ENCODE measurements at regions not wholly inside any gene's neighbourhood (a gene's known extent, or its start where the extent isn't known, plus 50 kb on each side); places are given as distances from the start of the nearest gene placed in this dataset.

DNA sequence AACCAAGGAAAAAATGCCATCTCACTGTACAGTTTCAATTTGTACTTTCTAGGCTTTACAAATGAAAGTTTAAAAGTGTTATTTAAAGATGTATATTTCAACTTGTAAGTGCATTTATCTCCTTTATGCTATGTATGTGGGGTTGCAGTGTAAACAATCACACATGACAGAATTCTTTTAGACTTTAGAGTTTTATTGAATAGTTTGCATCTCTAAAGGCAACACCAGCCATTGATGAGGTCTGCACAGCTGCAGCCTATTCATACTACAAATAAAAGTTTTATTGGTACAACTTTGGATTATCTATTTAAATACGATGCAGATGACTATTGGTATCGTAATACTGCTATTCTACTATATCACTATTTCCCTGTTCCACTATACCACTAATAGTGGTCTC lies 894.4 kb upstream of the B3GALT2 start:
- Histone ChIP-seq H3K36me3 (ENCODE audit: control insufficient read depth in 2 of 2, extremely low read depth in 1 of 2, insufficient read depth in 2 of 2, low read length in 2 of 2) (no peaks in the 10 kb centered on the region), H2AFZ (ENCODE audit: low read depth, low read length) (no peak overlapping the region), H3K9me1 (replicated peaks; ENCODE audit: control insufficient read depth, extremely low read depth, insufficient read depth, low read length) (no peaks in the 10 kb centered on the region), H3K79me2 (ENCODE audit: control insufficient read depth, insufficient read depth, low read length) (no peaks in the 10 kb centered on the region), H3K27me3 (ENCODE audit: control insufficient read depth in 2 of 2, insufficient read depth in 2 of 2, low read length in 2 of 2) (no peaks in the 10 kb centered on the region), H3K4me1 (ENCODE audit: control insufficient read depth, extremely low read depth, insufficient read depth, low read length) (no peaks in the 10 kb centered on the region), H3K27ac (ENCODE audit: insufficient read depth, low read depth, low read length) (no peak overlapping the region), H3K4me2 (ENCODE audit: insufficient read depth, low read length) (no peak overlapping the region), H4K20me1 (replicated peaks; ENCODE audit: control insufficient read depth, extremely low read depth, insufficient read depth, low read length) (no peaks in the 10 kb centered on the region), H3K9me3 (replicated peaks; ENCODE audit: control insufficient read depth, insufficient read depth, low read length) (no peaks in the 10 kb centered on the region), H3K9ac (replicated peaks; ENCODE audit: extremely low read depth, insufficient read depth, low read length) (no peak overlapping the region), H3K4me3 (replicated peaks in 1 of 3; ENCODE audit: insufficient read depth in 1 of 3, low read depth in 1 of 3, low read length in 3 of 3) (no peak overlapping the region)
- intact Hi-C loops (cut with micrococcal nuclease), result no loop called here
- BruUV-seq (replicated peaks), result no TSS peak
- DNase-seq (ENCODE audit: low read depth, low spot score) (no peak), FAIRE-seq (no peak)
- CTCF ChIA-PET, result no interaction called here
- POLR2A ChIA-PET, result no interaction called here
- no peak for TF ChIP-seq FOS (IDR thresholded peaks at IDR 0.05; ENCODE audit: borderline replicate concordance, insufficient read depth, low read length)
- no peak for TF ChIP-seq MYC (IDR thresholded peaks at IDR 0.05; ENCODE audit: low read depth, low read length)
- no peak for TF ChIP-seq EZH2 (IDR thresholded peaks at IDR 0.05; ENCODE audit: borderline replicate concordance, low read depth, low read length, severe bottlenecking)
- TF ChIP-seq GATA2 (IDR thresholded peaks at IDR 0.05; ENCODE audit: insufficient read depth, insufficient read length, low read depth, low read length), result no peak
- no peak for TF ChIP-seq POLR2AphosphoS5 (IDR thresholded peaks at IDR 0.05; ENCODE audit: insufficient read depth, low read depth, low read length)
- TF ChIP-seq, protein P1, sequence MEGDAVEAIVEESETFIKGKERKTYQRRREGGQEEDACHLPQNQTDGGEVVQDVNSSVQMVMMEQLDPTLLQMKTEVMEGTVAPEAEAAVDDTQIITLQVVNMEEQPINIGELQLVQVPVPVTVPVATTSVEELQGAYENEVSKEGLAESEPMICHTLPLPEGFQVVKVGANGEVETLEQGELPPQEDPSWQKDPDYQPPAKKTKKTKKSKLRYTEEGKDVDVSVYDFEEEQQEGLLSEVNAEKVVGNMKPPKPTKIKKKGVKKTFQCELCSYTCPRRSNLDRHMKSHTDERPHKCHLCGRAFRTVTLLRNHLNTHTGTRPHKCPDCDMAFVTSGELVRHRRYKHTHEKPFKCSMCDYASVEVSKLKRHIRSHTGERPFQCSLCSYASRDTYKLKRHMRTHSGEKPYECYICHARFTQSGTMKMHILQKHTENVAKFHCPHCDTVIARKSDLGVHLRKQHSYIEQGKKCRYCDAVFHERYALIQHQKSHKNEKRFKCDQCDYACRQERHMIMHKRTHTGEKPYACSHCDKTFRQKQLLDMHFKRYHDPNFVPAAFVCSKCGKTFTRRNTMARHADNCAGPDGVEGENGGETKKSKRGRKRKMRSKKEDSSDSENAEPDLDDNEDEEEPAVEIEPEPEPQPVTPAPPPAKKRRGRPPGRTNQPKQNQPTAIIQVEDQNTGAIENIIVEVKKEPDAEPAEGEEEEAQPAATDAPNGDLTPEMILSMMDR (IDR thresholded peaks at IDR 0.05; ENCODE audit: extremely low read depth in 1 of 2, insufficient read depth in 1 of 2, low read depth in 1 of 2, low read length in 2 of 2), result no peak
- TF ChIP-seq, protein P2, sequence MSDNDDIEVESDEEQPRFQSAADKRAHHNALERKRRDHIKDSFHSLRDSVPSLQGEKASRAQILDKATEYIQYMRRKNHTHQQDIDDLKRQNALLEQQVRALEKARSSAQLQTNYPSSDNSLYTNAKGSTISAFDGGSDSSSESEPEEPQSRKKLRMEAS (IDR thresholded peaks at IDR 0.05; ENCODE audit: insufficient read depth, insufficient read length), result no peak
- TF ChIP-seq POLR2A (IDR thresholded peaks at IDR 0.05; ENCODE audit: low read depth, low read length), result no peak
- no peak for TF ChIP-seq JUN (IDR thresholded peaks at IDR 0.05; ENCODE audit: borderline replicate concordance, insufficient read depth, insufficient read length, low read depth)
- dilution Hi-C loops (cut with MboI; ENCODE audit: extremely low pct_ligation_motif_present, low sequenced_read_pairs), result no loop called here
